ENCODE measurements at regions not wholly inside any gene's neighbourhood (a gene's known extent, or its start where the extent isn't known, plus 50 kb on each side); places are given as distances from the start of the nearest gene placed in this dataset.
"Not testable (repeated sequence)": the region's sequence is repeated elsewhere in the genome, so short reads cannot be mapped to it uniquely, and the experiment has no call there.

- peaks cover 20% of the 10 kb centered on the region for H3K36me3 Mint-ChIP-seq (ENCODE audit: unreplicated experiment)
- TF ChIP-seq, protein P1, sequence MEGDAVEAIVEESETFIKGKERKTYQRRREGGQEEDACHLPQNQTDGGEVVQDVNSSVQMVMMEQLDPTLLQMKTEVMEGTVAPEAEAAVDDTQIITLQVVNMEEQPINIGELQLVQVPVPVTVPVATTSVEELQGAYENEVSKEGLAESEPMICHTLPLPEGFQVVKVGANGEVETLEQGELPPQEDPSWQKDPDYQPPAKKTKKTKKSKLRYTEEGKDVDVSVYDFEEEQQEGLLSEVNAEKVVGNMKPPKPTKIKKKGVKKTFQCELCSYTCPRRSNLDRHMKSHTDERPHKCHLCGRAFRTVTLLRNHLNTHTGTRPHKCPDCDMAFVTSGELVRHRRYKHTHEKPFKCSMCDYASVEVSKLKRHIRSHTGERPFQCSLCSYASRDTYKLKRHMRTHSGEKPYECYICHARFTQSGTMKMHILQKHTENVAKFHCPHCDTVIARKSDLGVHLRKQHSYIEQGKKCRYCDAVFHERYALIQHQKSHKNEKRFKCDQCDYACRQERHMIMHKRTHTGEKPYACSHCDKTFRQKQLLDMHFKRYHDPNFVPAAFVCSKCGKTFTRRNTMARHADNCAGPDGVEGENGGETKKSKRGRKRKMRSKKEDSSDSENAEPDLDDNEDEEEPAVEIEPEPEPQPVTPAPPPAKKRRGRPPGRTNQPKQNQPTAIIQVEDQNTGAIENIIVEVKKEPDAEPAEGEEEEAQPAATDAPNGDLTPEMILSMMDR (IDR thresholded peaks at IDR 0.05; ENCODE audit: partially characterized antibody, unreplicated experiment) = peak; percentile 79
- DNase-seq = no peak
- peaks cover 8% of the 10 kb centered on the region for H3K9me3 Mint-ChIP-seq (ENCODE audit: unreplicated experiment)
- H3K27ac Mint-ChIP-seq (ENCODE audit: unreplicated experiment) = no peak overlapping the region
- H3K4me1 Mint-ChIP-seq (ENCODE audit: low read depth, unreplicated experiment) = no peaks in the 10 kb centered on the region
- no peak overlapping the region for H3K4me3 Mint-ChIP-seq (ENCODE audit: unreplicated experiment)
- no peaks in the 10 kb centered on the region for H3K27me3 Mint-ChIP-seq (ENCODE audit: unreplicated experiment)
These were observed 239.9 kb downstream of the NKX6-1 start for GRCh38 chr4:84258905-84259830.

DNA sequence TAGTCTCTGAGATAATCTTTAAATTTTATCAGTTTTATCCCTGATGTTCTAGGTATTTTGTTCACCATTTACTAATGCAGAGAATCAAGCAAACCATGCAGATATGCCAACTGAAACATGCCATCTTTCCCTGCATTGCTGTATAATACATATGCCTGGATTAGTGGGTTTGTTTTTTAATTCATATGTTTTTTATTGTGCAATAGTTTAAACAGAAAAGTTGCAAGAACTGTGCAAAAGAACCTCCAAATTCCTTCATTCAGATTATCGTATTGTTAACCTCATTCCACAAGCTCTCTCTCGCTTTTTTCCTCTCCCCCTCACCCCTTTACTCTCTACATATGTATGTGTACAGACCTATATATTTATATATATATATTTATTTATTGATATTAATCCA lies 244.6 kb downstream of the NKX6-1 start:
- no peak overlapping the region for H3K27ac Mint-ChIP-seq (ENCODE audit: unreplicated experiment)
- no peaks in the 10 kb centered on the region for H3K4me1 Mint-ChIP-seq (ENCODE audit: low read depth, unreplicated experiment)

DNA sequence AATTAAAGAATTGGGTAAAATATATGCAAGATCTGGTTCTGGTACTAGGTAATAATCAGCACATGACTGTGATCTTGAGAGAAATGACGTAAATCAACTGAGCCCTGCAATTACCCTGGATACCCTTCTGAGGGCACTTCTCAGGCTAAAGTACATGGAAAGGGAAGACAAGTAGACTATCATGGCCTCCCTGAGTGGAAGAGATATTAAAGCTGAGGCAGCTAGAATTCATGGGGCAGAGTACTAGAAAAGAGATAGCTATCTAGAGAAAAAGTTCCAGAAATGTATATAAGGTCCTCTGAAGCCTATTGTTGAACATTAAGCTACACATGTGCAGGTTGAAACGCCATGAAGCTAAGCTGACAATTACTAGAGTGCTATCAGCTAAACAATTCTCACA lies 249.6 kb downstream of the NKX6-1 start:
- Mint-ChIP-seq H3K27ac (ENCODE audit: unreplicated experiment) (no peak overlapping the region), H3K27me3 (ENCODE audit: unreplicated experiment) (no peaks in the 10 kb centered on the region), H3K4me3 (ENCODE audit: unreplicated experiment) (no peak overlapping the region), H3K9me3 (ENCODE audit: unreplicated experiment) (no peaks in the 10 kb centered on the region), H3K4me1 (ENCODE audit: low read depth, unreplicated experiment) (no peaks in the 10 kb centered on the region), H3K36me3 (ENCODE audit: unreplicated experiment) (no peaks in the 10 kb centered on the region)
- TF ChIP-seq, protein P1 (IDR thresholded peaks at IDR 0.05; ENCODE audit: partially characterized antibody, unreplicated experiment) = no peak
- no peak for DNase-seq

More for the DNA sequence above, 244.6 kb downstream of the NKX6-1 start:
- Mint-ChIP-seq H3K27me3 (ENCODE audit: unreplicated experiment) (no peaks in the 10 kb centered on the region), H3K4me3 (ENCODE audit: unreplicated experiment) (no peak overlapping the region), H3K9me3 (ENCODE audit: unreplicated experiment) (peaks cover 1% of the 10 kb centered on the region), H3K36me3 (ENCODE audit: unreplicated experiment) (peaks cover 7% of the 10 kb centered on the region)
- TF ChIP-seq, protein P1 (IDR thresholded peaks at IDR 0.05; ENCODE audit: partially characterized antibody, unreplicated experiment) = no peak
- no peak for DNase-seq

DNA sequence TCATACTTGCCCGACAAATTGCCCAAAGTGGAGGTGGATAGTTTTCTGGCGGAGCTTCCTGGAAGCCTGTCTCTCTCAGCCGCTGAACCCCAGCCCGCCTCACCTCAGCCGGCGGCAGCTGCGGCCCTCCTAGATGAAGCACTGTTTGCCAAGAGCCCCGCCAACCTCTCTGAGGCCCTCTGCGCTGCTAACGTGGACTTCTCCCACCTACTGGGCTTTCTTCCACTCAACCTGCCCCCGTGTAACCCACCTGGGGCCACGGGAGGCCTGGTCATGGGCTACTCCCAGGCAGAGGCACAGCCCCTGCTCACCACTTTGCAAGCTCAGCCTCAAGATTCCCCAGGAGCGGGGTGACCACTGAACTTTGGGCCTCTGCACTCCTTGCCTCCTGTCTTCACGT lies 254.1 kb downstream of the NKX6-1 start:
- H3K9me3 Mint-ChIP-seq (ENCODE audit: unreplicated experiment); H3K27ac Mint-ChIP-seq (ENCODE audit: unreplicated experiment); DNase-seq; H3K4me1 Mint-ChIP-seq (ENCODE audit: low read depth, unreplicated experiment); H3K36me3 Mint-ChIP-seq (ENCODE audit: unreplicated experiment); H3K4me3 Mint-ChIP-seq (ENCODE audit: unreplicated experiment); H3K27me3 Mint-ChIP-seq (ENCODE audit: unreplicated experiment): not testable (repeated sequence)

DNA sequence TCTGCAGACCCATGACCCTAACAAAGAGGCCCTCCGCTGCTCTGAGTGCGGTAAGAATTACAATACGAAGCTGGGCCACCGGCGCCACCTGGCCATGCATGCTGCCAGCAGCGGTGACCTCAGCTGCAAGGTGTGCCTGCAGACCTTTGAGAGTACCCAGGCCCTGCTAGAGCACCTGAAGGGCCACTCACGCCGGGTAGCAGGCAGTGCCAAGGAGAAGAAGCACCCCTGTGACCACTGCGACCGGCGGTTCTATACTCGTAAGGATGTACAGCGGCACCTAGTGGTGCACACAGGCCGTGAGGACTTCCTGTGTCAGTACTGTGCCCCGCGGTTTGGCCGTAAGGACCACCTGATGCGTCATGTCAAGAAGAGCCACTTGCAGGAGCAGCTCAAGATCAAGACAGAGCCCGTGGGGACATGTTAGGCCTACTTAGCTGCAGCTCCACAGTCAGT lies 254.7 kb downstream of the NKX6-1 start:
- H3K36me3 Mint-ChIP-seq (ENCODE audit: unreplicated experiment); H3K9me3 Mint-ChIP-seq (ENCODE audit: unreplicated experiment); H3K27ac Mint-ChIP-seq (ENCODE audit: unreplicated experiment); DNase-seq; H3K4me1 Mint-ChIP-seq (ENCODE audit: low read depth, unreplicated experiment); H3K4me3 Mint-ChIP-seq (ENCODE audit: unreplicated experiment); H3K27me3 Mint-ChIP-seq (ENCODE audit: unreplicated experiment): not testable (repeated sequence)

DNA sequence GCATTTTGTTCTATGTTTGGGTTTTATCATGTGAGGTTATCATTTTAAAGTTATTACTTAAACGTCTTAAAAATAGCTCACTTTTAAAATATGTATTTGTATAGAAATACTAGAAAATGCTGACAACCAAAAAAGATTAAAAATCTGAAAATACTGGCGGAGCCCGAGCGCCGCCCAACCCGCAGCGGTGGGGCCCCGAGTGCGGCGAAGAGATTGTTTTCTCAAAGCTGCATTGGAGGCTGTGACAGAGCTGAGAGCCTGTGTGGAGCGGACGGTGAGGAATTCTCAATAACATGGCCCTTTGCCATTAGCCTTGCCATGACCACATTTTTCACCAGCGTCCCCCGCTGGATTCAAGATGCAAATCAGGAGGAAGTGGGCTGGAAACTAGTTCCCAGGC lies 255.4 kb downstream of the NKX6-1 start:
- Mint-ChIP-seq H3K9me3 (ENCODE audit: unreplicated experiment) (no peaks in the 10 kb centered on the region), H3K36me3 (ENCODE audit: unreplicated experiment) (no peaks in the 10 kb centered on the region), H3K4me3 (ENCODE audit: unreplicated experiment) (no peak overlapping the region), H3K27ac (ENCODE audit: unreplicated experiment) (no peak overlapping the region), H3K4me1 (ENCODE audit: low read depth, unreplicated experiment) (no peaks in the 10 kb centered on the region), H3K27me3 (ENCODE audit: unreplicated experiment) (no peaks in the 10 kb centered on the region)
- no peak for DNase-seq
- TF ChIP-seq, protein P1 (IDR thresholded peaks at IDR 0.05; ENCODE audit: partially characterized antibody, unreplicated experiment) = no peak
